OCI-LY1 (cell line): ENCODE measurements at regions not wholly inside any gene's neighbourhood (a gene's known extent, or its start where the extent isn't known, plus 50 kb on each side); places are given as distances from the start of the nearest gene placed in this dataset.

Source experiments
- EZH2 ChIP-seq: fragments of 200-600 bp; sonication (generic), shearing (Covaris generic); IDR thresholded peaks from 2 replicates; pipeline ENCODE4 v1.8.0; 2017; ENCODE audit warnings: borderline replicate concordance, mixed run types, mild to moderate bottlenecking, antibody characterized with exemption, low read length, moderate library complexity, mixed read lengths
- TF ChIP-seq, protein P1 (sequence below): fragments of 200-600 bp; sonication (generic), shearing (Covaris generic); IDR thresholded peaks from 2 replicates; pipeline ENCODE4 v1.5.1; 2017; ENCODE audit warnings: mild to moderate bottlenecking, antibody characterized with exemption, low read length, moderate library complexity, mixed read lengths

DNA sequence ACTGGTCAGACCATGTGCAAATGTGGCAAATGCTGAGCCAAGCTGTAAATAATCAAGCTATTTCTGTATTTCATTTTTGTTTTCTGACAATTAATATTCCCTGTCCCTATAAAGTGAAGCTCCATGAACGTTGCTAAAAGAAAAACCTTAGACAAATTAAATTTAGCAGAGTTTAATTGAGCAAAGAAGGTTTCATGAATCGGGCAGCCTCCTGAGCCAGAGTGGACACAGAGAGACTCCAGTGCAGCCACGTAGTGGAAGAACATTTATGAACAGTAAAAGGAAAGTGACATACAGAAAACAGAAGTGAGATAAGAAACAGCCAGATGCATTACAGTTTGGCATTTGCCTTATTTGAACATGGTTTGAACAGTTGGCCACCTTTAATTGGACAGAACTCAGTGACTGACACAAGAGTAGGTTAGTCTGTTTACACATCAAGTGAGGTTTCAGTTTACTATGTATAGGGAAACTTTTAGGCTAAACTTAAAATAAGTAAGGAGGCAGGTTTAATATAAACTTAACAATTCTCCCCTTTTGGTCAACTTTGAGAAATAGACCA lies 69.7 kb downstream of the UFM1 start:
- TF ChIP-seq EZH2: no peak
- TF ChIP-seq, protein P1, sequence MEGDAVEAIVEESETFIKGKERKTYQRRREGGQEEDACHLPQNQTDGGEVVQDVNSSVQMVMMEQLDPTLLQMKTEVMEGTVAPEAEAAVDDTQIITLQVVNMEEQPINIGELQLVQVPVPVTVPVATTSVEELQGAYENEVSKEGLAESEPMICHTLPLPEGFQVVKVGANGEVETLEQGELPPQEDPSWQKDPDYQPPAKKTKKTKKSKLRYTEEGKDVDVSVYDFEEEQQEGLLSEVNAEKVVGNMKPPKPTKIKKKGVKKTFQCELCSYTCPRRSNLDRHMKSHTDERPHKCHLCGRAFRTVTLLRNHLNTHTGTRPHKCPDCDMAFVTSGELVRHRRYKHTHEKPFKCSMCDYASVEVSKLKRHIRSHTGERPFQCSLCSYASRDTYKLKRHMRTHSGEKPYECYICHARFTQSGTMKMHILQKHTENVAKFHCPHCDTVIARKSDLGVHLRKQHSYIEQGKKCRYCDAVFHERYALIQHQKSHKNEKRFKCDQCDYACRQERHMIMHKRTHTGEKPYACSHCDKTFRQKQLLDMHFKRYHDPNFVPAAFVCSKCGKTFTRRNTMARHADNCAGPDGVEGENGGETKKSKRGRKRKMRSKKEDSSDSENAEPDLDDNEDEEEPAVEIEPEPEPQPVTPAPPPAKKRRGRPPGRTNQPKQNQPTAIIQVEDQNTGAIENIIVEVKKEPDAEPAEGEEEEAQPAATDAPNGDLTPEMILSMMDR: no peak
